ENCODE measurements at regions not wholly inside any gene's neighbourhood (a gene's known extent, or its start where the extent isn't known, plus 50 kb on each side); places are given as distances from the start of the nearest gene placed in this dataset.

DNA sequence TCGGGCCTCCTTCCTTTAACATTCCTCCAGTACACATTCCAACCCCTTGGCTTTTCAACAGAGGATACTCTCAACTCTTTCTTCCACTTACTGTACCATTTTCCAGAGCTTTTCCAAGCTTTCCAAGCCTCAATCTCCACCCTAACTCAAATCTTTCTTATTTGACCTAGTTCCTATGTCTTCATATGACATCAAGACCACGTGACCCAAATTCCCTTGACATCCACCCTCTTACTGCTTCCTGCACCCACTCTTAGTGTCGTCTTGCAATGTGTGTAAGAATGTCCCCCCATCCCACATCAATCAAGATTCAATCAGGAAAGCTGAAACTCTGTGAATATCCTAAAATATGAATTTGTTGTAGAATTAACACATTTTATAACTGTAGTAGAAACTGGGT is 155.0 kb downstream of the OMA1 start:
- Histone ChIP-seq H2AFZ (ENCODE audit: insufficient read depth, low read depth, low read length, poor library complexity, severe bottlenecking) (no peak overlapping the region), H3K4me1 (ENCODE audit: control insufficient read depth in 1 of 2, insufficient read depth in 2 of 2, low read length in 2 of 2) (no peaks in the 10 kb centered on the region), H3K4me2 (replicated peaks; ENCODE audit: extremely low read depth, low read length, poor library complexity, severe bottlenecking) (no peak overlapping the region), H3K79me2 (ENCODE audit: insufficient read depth, low read length) (no peaks in the 10 kb centered on the region), H3K27me3 (ENCODE audit: control insufficient read depth in 2 of 2, insufficient read depth in 2 of 2, low read length in 2 of 2) (peaks cover 0 to 2% of the 10 kb centered on the region in 2 donors), H3K36me3 (replicated peaks in 1 of 2; ENCODE audit: control insufficient read depth in 1 of 2, insufficient read depth in 2 of 2, low read length in 2 of 2) (no peaks in the 10 kb centered on the region), H4K20me1 (ENCODE audit: insufficient read depth, low read length) (no peaks in the 10 kb centered on the region), H3K4me3 (replicated peaks in 1 of 3; ENCODE audit: low read depth in 2 of 3, low read length in 3 of 3) (no peak overlapping the region), H3K9ac (ENCODE audit: insufficient read depth, low read length, poor library complexity, severe bottlenecking) (no peak overlapping the region), H3K9me3 (replicated peaks in 1 of 2; ENCODE audit: control insufficient read depth in 1 of 2, insufficient read depth in 1 of 2, low read length in 2 of 2) (no peaks in the 10 kb centered on the region), H3K27ac (ENCODE audit: low read depth in 1 of 2, low read length in 2 of 2) (no peak overlapping the region)
- TF ChIP-seq, protein P1, sequence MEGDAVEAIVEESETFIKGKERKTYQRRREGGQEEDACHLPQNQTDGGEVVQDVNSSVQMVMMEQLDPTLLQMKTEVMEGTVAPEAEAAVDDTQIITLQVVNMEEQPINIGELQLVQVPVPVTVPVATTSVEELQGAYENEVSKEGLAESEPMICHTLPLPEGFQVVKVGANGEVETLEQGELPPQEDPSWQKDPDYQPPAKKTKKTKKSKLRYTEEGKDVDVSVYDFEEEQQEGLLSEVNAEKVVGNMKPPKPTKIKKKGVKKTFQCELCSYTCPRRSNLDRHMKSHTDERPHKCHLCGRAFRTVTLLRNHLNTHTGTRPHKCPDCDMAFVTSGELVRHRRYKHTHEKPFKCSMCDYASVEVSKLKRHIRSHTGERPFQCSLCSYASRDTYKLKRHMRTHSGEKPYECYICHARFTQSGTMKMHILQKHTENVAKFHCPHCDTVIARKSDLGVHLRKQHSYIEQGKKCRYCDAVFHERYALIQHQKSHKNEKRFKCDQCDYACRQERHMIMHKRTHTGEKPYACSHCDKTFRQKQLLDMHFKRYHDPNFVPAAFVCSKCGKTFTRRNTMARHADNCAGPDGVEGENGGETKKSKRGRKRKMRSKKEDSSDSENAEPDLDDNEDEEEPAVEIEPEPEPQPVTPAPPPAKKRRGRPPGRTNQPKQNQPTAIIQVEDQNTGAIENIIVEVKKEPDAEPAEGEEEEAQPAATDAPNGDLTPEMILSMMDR (IDR thresholded peaks at IDR 0.05), result no peak
- H3K27ac Mint-ChIP-seq, result no peak overlapping the region
- H3K4me3 Mint-ChIP-seq, result no peak overlapping the region
- H3K27me3 Mint-ChIP-seq (ENCODE audit: low read depth in 3 of 3), result peaks cover 0 to 6% (median 0%) of the 10 kb centered on the region in 3 donors
- 67% methylated on average over 1 of the region's 3 CpGs for WGBS (ENCODE audit: insufficient coverage)
- no peaks in the 10 kb centered on the region for H3K36me3 Mint-ChIP-seq
- peaks cover 2% of the 10 kb centered on the region for H3K4me1 Mint-ChIP-seq
- DNase-seq, result no peak
- peaks cover 0 to 3% (median 0%) of the 10 kb centered on the region in 7 donors for H3K9me3 Mint-ChIP-seq
- intact Hi-C loops (cut with micrococcal nuclease), result no loop called here

DNA sequence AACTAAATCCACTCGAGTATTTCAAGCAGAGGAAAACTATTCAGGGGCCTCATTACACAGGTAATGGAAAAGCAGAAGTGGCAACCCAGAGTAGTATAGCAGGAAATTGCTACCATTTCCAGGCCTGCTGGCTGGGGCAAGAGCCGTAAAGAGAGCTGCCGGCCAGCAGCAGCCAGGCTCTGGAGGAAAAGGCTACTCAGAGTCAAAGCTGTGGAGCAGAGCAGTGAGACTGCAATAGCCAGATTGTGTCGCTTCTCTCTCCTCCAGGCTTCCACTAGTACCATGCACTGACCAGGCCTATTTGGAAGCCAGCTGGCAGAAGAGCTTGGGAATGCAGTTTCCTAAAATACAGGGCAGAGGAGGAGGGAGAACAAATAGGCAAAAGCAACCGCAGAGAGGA is 155.5 kb downstream of the OMA1 start:
- TF ChIP-seq, protein P1 (IDR thresholded peaks at IDR 0.05), result no peak
- Mint-ChIP-seq H3K27me3 (ENCODE audit: low read depth in 3 of 3) (peaks cover 0 to 4% (median 0%) of the 10 kb centered on the region in 3 donors), H3K36me3 (no peaks in the 10 kb centered on the region), H3K4me3 (no peak overlapping the region), H3K27ac (no peak overlapping the region), H3K4me1 (peaks cover 2% of the 10 kb centered on the region), H3K9me3 (peaks cover 0 to 3% (median 0%) of the 10 kb centered on the region in 7 donors)
- Histone ChIP-seq H3K4me3 (replicated peaks in 1 of 3; ENCODE audit: low read depth in 2 of 3, low read length in 3 of 3) (no peak overlapping the region), H3K4me2 (replicated peaks; ENCODE audit: extremely low read depth, low read length, poor library complexity, severe bottlenecking) (no peak overlapping the region), H3K9ac (ENCODE audit: insufficient read depth, low read length, poor library complexity, severe bottlenecking) (no peak overlapping the region), H3K9me3 (replicated peaks in 1 of 2; ENCODE audit: control insufficient read depth in 1 of 2, insufficient read depth in 1 of 2, low read length in 2 of 2) (no peaks in the 10 kb centered on the region), H4K20me1 (ENCODE audit: insufficient read depth, low read length) (no peaks in the 10 kb centered on the region), H3K27ac (ENCODE audit: low read depth in 1 of 2, low read length in 2 of 2) (no peak overlapping the region), H3K36me3 (replicated peaks in 1 of 2; ENCODE audit: control insufficient read depth in 1 of 2, insufficient read depth in 2 of 2, low read length in 2 of 2) (no peaks in the 10 kb centered on the region), H3K79me2 (ENCODE audit: insufficient read depth, low read length) (no peaks in the 10 kb centered on the region), H3K4me1 (ENCODE audit: control insufficient read depth in 1 of 2, insufficient read depth in 2 of 2, low read length in 2 of 2) (no peaks in the 10 kb centered on the region), H3K27me3 (ENCODE audit: control insufficient read depth in 2 of 2, insufficient read depth in 2 of 2, low read length in 2 of 2) (peaks cover 0 to 2% of the 10 kb centered on the region in 2 donors), H2AFZ (ENCODE audit: insufficient read depth, low read depth, low read length, poor library complexity, severe bottlenecking) (no peak overlapping the region)
- 0% methylated on average over 2 of the region's 5 CpGs for WGBS (ENCODE audit: insufficient coverage)
- intact Hi-C loops (cut with micrococcal nuclease), result no loop called here
- DNase-seq, result no peak
